CD14-positive monocyte (primary cell): ENCODE measurements at regions not wholly inside any gene's neighbourhood (a gene's known extent, or its start where the extent isn't known, plus 50 kb on each side); places are given as distances from the start of the nearest gene placed in this dataset.

Experiments used
- DNase-seq, 3 donors: peaks; one replicate each; pipeline ENCODE4 v3.0.0-alpha.2; 2011 to 2022
- H2AFZ ChIP-seq: 2 replicates; pipeline ENCODE4 v1.6.0; 2012; ENCODE audit warnings: mild to moderate bottlenecking, low read depth, low read length, inconsistent platforms; ENCODE audit not compliant: insufficient read depth, poor library complexity, severe bottlenecking
- H3K27ac ChIP-seq, 2 donors: 1 replicate in 1 of 2; 2 replicates in 1 of 2; pipeline ENCODE4 v1.5.1; 2012 to 2013; ENCODE audit warnings: low read length in 2 of 2, control low read depth in 1 of 2, inconsistent platforms in 1 of 2, low read depth in 1 of 2, mild to moderate bottlenecking in 1 of 2
- H3K27me3 ChIP-seq, 2 donors: one replicate each; pipeline versions ENCODE4 v1.6.0 to v1.6.1; 2011 to 2013; ENCODE audit warnings: low read length in 2 of 2; ENCODE audit not compliant: control insufficient read depth in 2 of 2, insufficient read depth in 2 of 2
- H3K36me3 ChIP-seq, 2 donors: replicated peaks in 1 of 2; 1 replicate in 1 of 2; 2 replicates in 1 of 2; pipeline versions ENCODE4 v1.5.1 to v1.6.1; 2012 to 2013; ENCODE audit warnings: low read length in 2 of 2, control low read depth in 1 of 2, inconsistent platforms in 1 of 2, mild to moderate bottlenecking in 1 of 2; ENCODE audit not compliant: insufficient read depth in 2 of 2, control insufficient read depth in 1 of 2
- H3K4me1 ChIP-seq, 2 donors: 1 replicate in 1 of 2; 2 replicates in 1 of 2; pipeline versions ENCODE4 v1.5.1 to v1.6.1; 2012 to 2013; ENCODE audit warnings: low read length in 2 of 2, control low read depth in 1 of 2, inconsistent platforms in 1 of 2, mild to moderate bottlenecking in 1 of 2, moderate library complexity in 1 of 2; ENCODE audit not compliant: insufficient read depth in 2 of 2, control insufficient read depth in 1 of 2
- H3K4me2 ChIP-seq: replicated peaks from 2 replicates; pipeline ENCODE3; 2012; ENCODE audit warnings: low read length, moderate library complexity, mild to moderate bottlenecking; ENCODE audit not compliant: poor library complexity, severe bottlenecking; ENCODE audit errors: extremely low read depth
- H3K4me3 ChIP-seq, 3 experiments: fragments of 200-600 bp in 1 of 3; sonication (generic) in 1 of 3; replicated peaks in 1 of 3; 1 replicate in 2 of 3; 2 replicates in 1 of 3; pipeline ENCODE4 v1.5.1; 2011 to 2013; ENCODE audit warnings: low read length in 3 of 3, mild to moderate bottlenecking in 3 of 3, control low read depth in 2 of 3, low read depth in 2 of 3, inconsistent platforms in 1 of 3, moderate library complexity in 1 of 3
- H3K79me2 ChIP-seq: 2 replicates; pipeline ENCODE4 v1.6.0; 2012; ENCODE audit warnings: mild to moderate bottlenecking, control low read depth, inconsistent platforms, low read length, moderate library complexity; ENCODE audit not compliant: insufficient read depth
- H3K9ac ChIP-seq: 2 replicates; pipeline ENCODE4 v1.6.0; 2017; ENCODE audit warnings: low read length, mild to moderate bottlenecking; ENCODE audit not compliant: insufficient read depth, poor library complexity, severe bottlenecking
- H3K9me3 ChIP-seq, 2 donors: replicated peaks in 1 of 2; 1 replicate in 1 of 2; 2 replicates in 1 of 2; pipeline versions ENCODE4 v1.5.1 to v1.6.1; 2012 to 2013; ENCODE audit warnings: low read length in 2 of 2, control low read depth in 1 of 2; ENCODE audit not compliant: control insufficient read depth in 1 of 2, insufficient read depth in 1 of 2
- H4K20me1 ChIP-seq: 2 replicates; pipeline ENCODE4 v1.6.0; 2012; ENCODE audit warnings: mild to moderate bottlenecking, low read length, control low read depth, moderate library complexity; ENCODE audit not compliant: insufficient read depth
- H3K27ac Mint-ChIP-seq, 7 donors: one replicate each; pipeline ENCODE4 v1.8.0; 2020; ENCODE audit warnings: mild to moderate bottlenecking in 7 of 7, mixed read lengths in 7 of 7, moderate library complexity in 6 of 7, inconsistent platforms in 2 of 7
- H3K27me3 Mint-ChIP-seq, 3 donors: one replicate each; pipeline ENCODE4 v1.8.0; 2021 to 2022; ENCODE audit warnings: low read depth in 3 of 3, mild to moderate bottlenecking in 3 of 3, mixed read lengths in 3 of 3, moderate library complexity in 3 of 3, inconsistent platforms in 1 of 3
- H3K36me3 Mint-ChIP-seq, 2 donors: one replicate each; pipeline ENCODE4 v1.8.0; 2020; ENCODE audit warnings: mixed read lengths in 2 of 2, inconsistent platforms in 1 of 2, mild to moderate bottlenecking in 1 of 2
- H3K4me1 Mint-ChIP-seq: one replicate; pipeline ENCODE4 v1.8.0; 2020; ENCODE audit warnings: mild to moderate bottlenecking, mixed read lengths
- H3K4me3 Mint-ChIP-seq, 2 donors: one replicate each; pipeline ENCODE4 v1.8.0; 2020; ENCODE audit warnings: mild to moderate bottlenecking in 2 of 2, mixed read lengths in 2 of 2, moderate library complexity in 1 of 2
- H3K9me3 Mint-ChIP-seq, 7 donors: one replicate each; pipeline ENCODE4 v1.8.0; 2020 to 2022; ENCODE audit warnings: mixed read lengths in 7 of 7, mild to moderate bottlenecking in 6 of 7, moderate library complexity in 6 of 7, inconsistent platforms in 2 of 7
- WGBS: methylation state at CpG from one replicate; pipeline ENCODE4 v1.1.5; 2013; ENCODE audit warnings: missing lambda C conversion rate; ENCODE audit not compliant: insufficient coverage; 5-methylcytosine and 5-hydroxymethylcytosine counted together
- intact Hi-C, 2 donors: fragments of 100-400 bp; cut with micrococcal nuclease; formaldehyde crosslinking; loops; one replicate each; pipeline versions ENCODE4 v1.15.0 to v1.15.1; 2023
- TF ChIP-seq, protein P1 (sequence below): fragments of 200-600 bp; IDR thresholded peaks from one replicate; pipeline ENCODE4 v1.8.0; 2022; ENCODE audit warnings: antibody characterized with exemption, mild to moderate bottlenecking

GRCh38 chr5:175803254-175803653 is 68.1 kb upstream of the CPLX2 start:
- no peaks in the 10 kb centered on the region for H3K79me2 ChIP-seq
- H3K27ac ChIP-seq = no peak overlapping the region
- intact Hi-C loops = no loop called here
- no peak overlapping the region for H3K4me2 ChIP-seq
- peaks cover 0 to 1% (median 0%) of the 10 kb centered on the region in 7 donors for H3K9me3 Mint-ChIP-seq
- peaks cover 19 to 27% (median 20%) of the 10 kb centered on the region in 3 donors for H3K27me3 Mint-ChIP-seq
- H3K4me3 Mint-ChIP-seq = no peak overlapping the region
- no peak overlapping the region for H2AFZ ChIP-seq
- H3K9me3 ChIP-seq = no peaks in the 10 kb centered on the region
- H3K27ac Mint-ChIP-seq = no peak overlapping the region
- 87% methylated on average over 4 of the region's 5 CpGs for WGBS
- no peak overlapping the region for H3K4me3 ChIP-seq
- H3K4me1 Mint-ChIP-seq = no peaks in the 10 kb centered on the region
- no peak for DNase-seq
- TF ChIP-seq, protein P1, sequence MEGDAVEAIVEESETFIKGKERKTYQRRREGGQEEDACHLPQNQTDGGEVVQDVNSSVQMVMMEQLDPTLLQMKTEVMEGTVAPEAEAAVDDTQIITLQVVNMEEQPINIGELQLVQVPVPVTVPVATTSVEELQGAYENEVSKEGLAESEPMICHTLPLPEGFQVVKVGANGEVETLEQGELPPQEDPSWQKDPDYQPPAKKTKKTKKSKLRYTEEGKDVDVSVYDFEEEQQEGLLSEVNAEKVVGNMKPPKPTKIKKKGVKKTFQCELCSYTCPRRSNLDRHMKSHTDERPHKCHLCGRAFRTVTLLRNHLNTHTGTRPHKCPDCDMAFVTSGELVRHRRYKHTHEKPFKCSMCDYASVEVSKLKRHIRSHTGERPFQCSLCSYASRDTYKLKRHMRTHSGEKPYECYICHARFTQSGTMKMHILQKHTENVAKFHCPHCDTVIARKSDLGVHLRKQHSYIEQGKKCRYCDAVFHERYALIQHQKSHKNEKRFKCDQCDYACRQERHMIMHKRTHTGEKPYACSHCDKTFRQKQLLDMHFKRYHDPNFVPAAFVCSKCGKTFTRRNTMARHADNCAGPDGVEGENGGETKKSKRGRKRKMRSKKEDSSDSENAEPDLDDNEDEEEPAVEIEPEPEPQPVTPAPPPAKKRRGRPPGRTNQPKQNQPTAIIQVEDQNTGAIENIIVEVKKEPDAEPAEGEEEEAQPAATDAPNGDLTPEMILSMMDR = no peak
- H3K9ac ChIP-seq = no peak overlapping the region
- peaks cover 12 to 13% of the 10 kb centered on the region in 2 donors for H3K27me3 ChIP-seq
- H3K36me3 ChIP-seq = no peaks in the 10 kb centered on the region
- H4K20me1 ChIP-seq = no peaks in the 10 kb centered on the region
- H3K4me1 ChIP-seq = no peaks in the 10 kb centered on the region
- no peaks in the 10 kb centered on the region for H3K36me3 Mint-ChIP-seq

- Histone ChIP-seq H3K9me3 (no peaks in the 10 kb centered on the region), H3K36me3 (no peaks in the 10 kb centered on the region), H3K4me2 (no peak overlapping the region), H2AFZ (no peak overlapping the region), H3K4me1 (no peaks in the 10 kb centered on the region), H3K27me3 (peaks cover 6 to 7% of the 10 kb centered on the region in 2 donors), H3K79me2 (no peaks in the 10 kb centered on the region), H3K4me3 (no peak overlapping the region), H4K20me1 (no peaks in the 10 kb centered on the region), H3K9ac (no peak overlapping the region), H3K27ac (no peak overlapping the region)
- Mint-ChIP-seq H3K4me1 (no peaks in the 10 kb centered on the region), H3K36me3 (no peaks in the 10 kb centered on the region), H3K27me3 (peaks cover 13 to 21% (median 14%) of the 10 kb centered on the region in 3 donors), H3K27ac (no peak overlapping the region), H3K9me3 (peaks cover 0 to 1% (median 0%) of the 10 kb centered on the region in 7 donors), H3K4me3 (no peak overlapping the region)
- no peak for DNase-seq
- TF ChIP-seq, protein P1 = no peak
- intact Hi-C loops = no loop called here
- WGBS = 86% methylated on average over 5 of the region's 8 CpGs
Measured at GRCh38 chr5:175803736-175804454, 67.5 kb upstream of the CPLX2 start.
